Stomach (tissue), 8 donors: ENCODE measurements at regions not wholly inside any gene's neighbourhood (a gene's known extent, or its start where the extent isn't known, plus 50 kb on each side); places are given as distances from the start of the nearest gene placed in this dataset.

Experiments
- DNase-seq, 2 donors: peaks; one replicate each; pipeline versions ENCODE4 v3.0.0 to v3.0.0-alpha.2; 2013 to 2019
- H3K27ac ChIP-seq, 5 donors: fragments of 200-600 bp in 4 of 5; sonication (generic) in 4 of 5; one replicate each; pipeline ENCODE4 v1.5.1; 2013 to 2019; ENCODE audit warnings: mild to moderate bottlenecking in 1 of 5, moderate library complexity in 1 of 5
- H3K27me3 ChIP-seq, 3 donors: fragments of 200-600 bp; sonication (generic); one replicate each; pipeline ENCODE4 v1.5.1; 2017 to 2019; ENCODE audit warnings: mixed run types in 1 of 3
- H3K36me3 ChIP-seq, 4 donors: fragments of 200-600 bp; sonication (generic); 1 replicate in 3 of 4; 2 replicates in 1 of 4; pipeline ENCODE4 v1.5.1; 2016 to 2019
- H3K4me1 ChIP-seq, 4 donors: fragments of 200-600 bp; sonication (generic); one replicate each; pipeline ENCODE4 v1.5.1; 2016 to 2019
- H3K4me3 ChIP-seq, 4 donors: fragments of 200-600 bp; sonication (generic) in 3 of 4; one replicate each; pipeline ENCODE4 v1.5.1; 2016 to 2019; ENCODE audit warnings: mild to moderate bottlenecking in 1 of 4
- H3K9me3 ChIP-seq, 4 donors: fragments of 200-600 bp; sonication (generic); one replicate each; pipeline ENCODE4 v1.5.1; 2016 to 2019
- EP300 ChIP-seq: sonication (generic); formaldehyde crosslinking; IDR thresholded peaks from one replicate; pipeline ENCODE4 v1.6.1; 2017; ENCODE audit warnings: antibody characterized with exemption
- POLR2A ChIP-seq, 4 donors: fragments of 450-650 bp; IDR thresholded peaks; one replicate each; pipeline ENCODE4 v1.6.1; 2016; ENCODE audit warnings: antibody characterized with exemption in 4 of 4, control low read depth in 2 of 4, mild to moderate bottlenecking in 1 of 4, moderate library complexity in 1 of 4
- POLR2AphosphoS5 ChIP-seq, 3 donors: sonication (generic); formaldehyde crosslinking; IDR thresholded peaks; one replicate each; pipeline ENCODE4 v1.6.1; 2016; ENCODE audit warnings: antibody characterized with exemption in 3 of 3
- WGBS, 5 donors: extraction: QIAGEN DNeasy Blood & Tissue Kit in 3 of 5; methylation state at CpG; one replicate each; pipeline versions ENCODE4 v1.1.5 to v1.1.7; 2013 to 2018; 5-methylcytosine and 5-hydroxymethylcytosine counted together
- intact Hi-C: fragments of 100-400 bp; cut with DNase I; formaldehyde crosslinking; loops from one replicate; pipeline ENCODE4 v1.15.1; 2023; ENCODE audit warnings: low total_unique reads
- TF ChIP-seq, protein P1 (sequence below), 7 experiments: fragments of 450-650 bp in 4 of 7; fragments of 200-600 bp in 3 of 7; sonication (generic) in 3 of 7; IDR thresholded peaks; one replicate each; pipeline ENCODE4 v1.5.1; 2016 to 2019; ENCODE audit warnings: antibody characterized with exemption in 7 of 7, control low read depth in 2 of 7, mild to moderate bottlenecking in 1 of 7
- donor health status: healthy with polysubstance abuse.
- donor health status: Bipolar disorder and iron deficiency.
- donor health status: healthy.

DNA sequence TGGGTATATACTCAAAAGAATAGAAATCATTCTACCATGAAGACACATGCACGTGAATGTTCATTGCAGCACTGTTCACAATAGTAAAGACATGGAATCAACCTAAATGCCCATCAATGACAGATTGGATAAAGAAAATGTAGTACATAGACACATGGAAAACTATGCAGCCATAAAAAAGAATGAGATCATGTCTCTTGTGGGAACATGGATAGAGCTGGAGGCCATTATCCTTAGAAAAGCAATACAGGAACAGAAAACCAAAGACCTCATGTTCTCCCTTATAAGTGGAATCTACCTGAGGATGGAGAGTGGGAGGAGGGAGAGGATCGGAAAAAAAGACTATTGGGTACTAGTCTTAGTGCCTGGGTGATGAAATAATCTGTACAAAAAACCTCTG is 143.9 kb downstream of the RHOU start:
- Histone ChIP-seq H3K36me3 (no peaks in the 10 kb centered on the region), H3K4me3 (no peak overlapping the region), H3K9me3 (no peaks in the 10 kb centered on the region), H3K27ac (no peak overlapping the region), H3K27me3 (no peaks in the 10 kb centered on the region), H3K4me1 (no peaks in the 10 kb centered on the region)
- 89 to 99% (median 95%) methylated on average over 2 of the region's 2 CpGs for WGBS, 5 donors
- intact Hi-C loops: no loop called here
- TF ChIP-seq, protein P1, sequence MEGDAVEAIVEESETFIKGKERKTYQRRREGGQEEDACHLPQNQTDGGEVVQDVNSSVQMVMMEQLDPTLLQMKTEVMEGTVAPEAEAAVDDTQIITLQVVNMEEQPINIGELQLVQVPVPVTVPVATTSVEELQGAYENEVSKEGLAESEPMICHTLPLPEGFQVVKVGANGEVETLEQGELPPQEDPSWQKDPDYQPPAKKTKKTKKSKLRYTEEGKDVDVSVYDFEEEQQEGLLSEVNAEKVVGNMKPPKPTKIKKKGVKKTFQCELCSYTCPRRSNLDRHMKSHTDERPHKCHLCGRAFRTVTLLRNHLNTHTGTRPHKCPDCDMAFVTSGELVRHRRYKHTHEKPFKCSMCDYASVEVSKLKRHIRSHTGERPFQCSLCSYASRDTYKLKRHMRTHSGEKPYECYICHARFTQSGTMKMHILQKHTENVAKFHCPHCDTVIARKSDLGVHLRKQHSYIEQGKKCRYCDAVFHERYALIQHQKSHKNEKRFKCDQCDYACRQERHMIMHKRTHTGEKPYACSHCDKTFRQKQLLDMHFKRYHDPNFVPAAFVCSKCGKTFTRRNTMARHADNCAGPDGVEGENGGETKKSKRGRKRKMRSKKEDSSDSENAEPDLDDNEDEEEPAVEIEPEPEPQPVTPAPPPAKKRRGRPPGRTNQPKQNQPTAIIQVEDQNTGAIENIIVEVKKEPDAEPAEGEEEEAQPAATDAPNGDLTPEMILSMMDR (IDR thresholded peaks at IDR 0.05): no peak
- TF ChIP-seq EP300 (no peak), POLR2AphosphoS5 (IDR thresholded peaks at IDR 0.05) (no peak), POLR2A (IDR thresholded peaks at IDR 0.05) (no peak)
- no peak for DNase-seq

DNA sequence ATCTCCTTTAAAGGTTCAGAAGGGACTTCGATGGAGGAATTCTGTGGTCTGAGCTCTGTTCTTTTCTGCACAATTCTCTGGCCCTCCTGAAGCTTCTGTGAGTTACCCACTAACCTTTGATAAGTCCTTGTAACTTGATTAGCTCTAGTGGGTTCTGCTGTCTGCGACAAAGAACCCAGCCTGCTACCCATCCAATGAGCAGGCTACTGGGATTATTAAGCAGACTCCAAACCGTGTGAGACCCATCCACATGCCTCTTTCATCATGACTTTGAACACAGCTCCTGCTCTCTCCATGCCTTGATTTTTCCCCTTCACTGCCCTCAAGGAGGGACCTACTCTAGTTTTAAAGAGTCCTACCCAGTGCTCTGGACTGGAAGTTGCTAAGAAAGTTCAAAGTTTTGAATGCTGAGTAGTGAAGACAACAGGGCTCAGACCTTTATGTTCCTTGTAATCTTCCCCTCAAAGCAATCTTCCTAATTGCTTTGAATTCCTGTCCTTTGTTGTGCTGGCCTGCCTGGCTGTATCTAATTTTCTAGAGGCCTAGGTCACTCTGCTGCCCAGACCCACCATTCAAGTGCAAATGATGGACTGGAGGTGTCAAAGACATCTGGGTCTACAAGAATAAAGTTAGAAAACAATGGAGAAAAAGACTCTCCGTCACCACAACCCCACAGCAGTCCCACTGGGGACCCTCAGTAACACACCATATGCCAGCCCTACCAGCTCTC is 146.9 kb downstream of the RHOU start:
- no peak for TF ChIP-seq POLR2AphosphoS5 (IDR thresholded peaks at IDR 0.05)
- no peak for TF ChIP-seq POLR2A (IDR thresholded peaks at IDR 0.05)
- TF ChIP-seq EP300: no peak
- TF ChIP-seq, protein P1 (IDR thresholded peaks at IDR 0.05): no peak
- H3K36me3 ChIP-seq: no peaks in the 10 kb centered on the region
- H3K27ac ChIP-seq: no peak overlapping the region
- intact Hi-C loops: no loop called here
- no peaks in the 10 kb centered on the region for H3K27me3 ChIP-seq
- DNase-seq: no peak
- WGBS, 5 donors: 76 to 83% (median 80%) methylated on average over 4 of the region's 4 CpGs
- H3K4me3 ChIP-seq: no peak overlapping the region
- peaks cover 0 to 8% (median 0%) of the 10 kb centered on the region in 4 donors for H3K4me1 ChIP-seq
- no peaks in the 10 kb centered on the region for H3K9me3 ChIP-seq

DNA sequence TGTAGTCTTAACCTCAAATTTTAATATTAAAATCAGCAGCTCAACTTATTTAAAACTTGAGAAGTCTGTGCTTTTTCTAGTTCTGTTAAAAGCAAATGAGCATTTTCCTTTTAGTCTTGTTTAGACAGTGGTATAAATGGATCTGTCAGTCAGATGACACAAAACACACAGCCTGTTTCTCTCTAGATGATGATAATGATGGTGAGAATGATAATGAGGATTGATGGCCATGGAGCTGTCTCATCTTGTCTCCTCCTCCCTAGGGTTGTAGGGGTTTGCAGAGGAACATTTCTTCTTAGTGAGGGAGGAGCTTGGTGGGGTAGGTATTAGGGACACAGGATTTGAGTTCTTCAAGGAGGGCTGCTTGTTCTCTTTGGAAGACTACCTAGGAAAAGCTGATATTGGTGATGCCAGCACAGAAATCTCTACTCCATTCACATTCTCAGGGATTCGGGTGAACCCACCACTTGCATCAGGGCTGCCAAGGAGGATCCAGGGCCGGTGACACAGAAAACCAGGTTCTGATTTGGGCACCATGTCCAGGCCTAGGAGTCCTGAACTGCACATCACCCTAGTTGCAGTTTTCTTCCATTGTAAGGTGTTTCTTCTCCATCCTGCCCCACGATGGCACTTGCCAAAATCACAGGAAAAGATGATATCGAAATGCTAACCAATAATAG is 147.6 kb downstream of the RHOU start:
- DNase-seq: no peak
- no peak overlapping the region for H3K27ac ChIP-seq
- TF ChIP-seq EP300 (no peak), POLR2A (IDR thresholded peaks at IDR 0.05) (no peak), POLR2AphosphoS5 (IDR thresholded peaks at IDR 0.05) (no peak)
- TF ChIP-seq, protein P1 (IDR thresholded peaks at IDR 0.05): no peak
- no peaks in the 10 kb centered on the region for H3K9me3 ChIP-seq
- 92 to 98% (median 95%) methylated on average over 4 of the region's 4 CpGs for WGBS, 5 donors
- peaks cover 0 to 8% (median 0%) of the 10 kb centered on the region in 4 donors for H3K4me1 ChIP-seq
- H3K27me3 ChIP-seq: no peaks in the 10 kb centered on the region
- no peak overlapping the region for H3K4me3 ChIP-seq
- no peaks in the 10 kb centered on the region for H3K36me3 ChIP-seq
- intact Hi-C loops: no loop called here

DNA sequence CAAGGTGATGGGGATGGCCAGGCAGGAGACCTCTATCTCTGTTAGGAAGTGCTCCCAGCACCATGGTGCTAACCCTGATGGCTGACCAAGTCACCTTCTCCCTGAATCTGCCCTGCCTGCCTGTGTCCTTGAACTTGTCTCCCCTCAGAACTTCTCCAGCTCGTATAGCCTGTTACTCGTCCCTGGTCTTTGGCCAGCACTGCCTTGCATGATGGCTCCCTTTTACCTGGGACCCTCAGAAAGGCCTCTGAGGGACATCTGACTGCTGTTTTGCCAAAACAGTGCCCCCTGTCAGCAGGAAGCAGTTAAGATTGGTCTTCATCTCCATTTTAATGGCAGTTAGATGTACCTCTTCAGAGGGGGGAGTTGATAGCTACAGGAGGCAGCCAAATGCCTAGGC is 148.3 kb downstream of the RHOU start:
- no peak for DNase-seq
- H3K36me3 ChIP-seq: no peaks in the 10 kb centered on the region
- H3K27me3 ChIP-seq: no peaks in the 10 kb centered on the region
- WGBS, 5 donors: 91 to 100% (median 97%) methylated on average over 2 of the region's 2 CpGs
- H3K4me3 ChIP-seq: no peak overlapping the region
- H3K9me3 ChIP-seq: no peaks in the 10 kb centered on the region
- H3K4me1 ChIP-seq: peaks cover 0 to 8% (median 0%) of the 10 kb centered on the region in 4 donors
- TF ChIP-seq POLR2A (IDR thresholded peaks at IDR 0.05) (no peak), EP300 (no peak), POLR2AphosphoS5 (IDR thresholded peaks at IDR 0.05) (no peak)
- TF ChIP-seq, protein P1 (IDR thresholded peaks at IDR 0.05): no peak
- no peak overlapping the region for H3K27ac ChIP-seq
- intact Hi-C loops: no loop called here
